Psoas muscle (tissue), 7 donors: ENCODE measurements at regions not wholly inside any gene's neighbourhood (a gene's known extent, or its start where the extent isn't known, plus 50 kb on each side); places are given as distances from the start of the nearest gene placed in this dataset.
A peak's percentile ranks its signal among the peaks of the same experiment; 100 is the strongest.

Source experiments
- ATAC-seq, 4 donors: fragments of 200-7000 bp; cut with Tn5 transposase; one replicate each; pipeline ENCODE4 v1.9.1; 2020; ENCODE audit warnings: moderate library complexity in 3 of 4, mild to moderate bottlenecking in 2 of 4
- DNase-seq, 2 donors: peaks; one replicate each; pipeline ENCODE4 v3.0.0-alpha.2; 2020
- H3K27ac ChIP-seq: fragments of 200-600 bp; one replicate; pipeline ENCODE4 v1.8.0; 2022
- H3K27me3 ChIP-seq, 3 donors: fragments of 200-600 bp in 1 of 3; one replicate each; pipeline versions ENCODE4 v1.6.1 to v1.8.0; 2013 to 2022; ENCODE audit warnings: low read length in 2 of 3, mild to moderate bottlenecking in 2 of 3, moderate library complexity in 1 of 3; ENCODE audit not compliant: insufficient read depth in 3 of 3
- H3K36me3 ChIP-seq, 2 donors: fragments of 200-600 bp in 1 of 2; one replicate each; pipeline versions ENCODE4 v1.6.1 to v1.8.0; 2013 to 2022; ENCODE audit warnings: low read depth in 1 of 2, mild to moderate bottlenecking in 1 of 2, moderate library complexity in 1 of 2; ENCODE audit not compliant: insufficient read depth in 1 of 2
- H3K4me1 ChIP-seq: fragments of 200-600 bp; one replicate; pipeline ENCODE4 v1.8.0; 2022
- H3K4me3 ChIP-seq: fragments of 200-600 bp; one replicate; pipeline ENCODE4 v1.8.0; 2022; ENCODE audit warnings: mild to moderate bottlenecking
- H3K9me3 ChIP-seq: fragments of 200-600 bp; one replicate; pipeline ENCODE4 v1.8.0; 2022
- WGBS, 3 donors: extraction: QIAGEN DNeasy Blood & Tissue Kit; methylation state at CpG; one replicate each; pipeline versions ENCODE4 v1.1.6 to v1.1.7; 2013; 5-methylcytosine and 5-hydroxymethylcytosine counted together
- intact Hi-C, 2 donors: fragments of 100-400 bp; cut with DNase I; formaldehyde crosslinking; loops; one replicate each; pipeline versions ENCODE4 v1.11.0 to v1.14.2; 2022
- TF ChIP-seq, protein P1 (sequence below): fragments of 200-600 bp; IDR thresholded peaks from one replicate; pipeline ENCODE4 v1.8.0; 2022; ENCODE audit warnings: antibody characterized with exemption
- donor health status: healthy with polysubstance abuse.
- donor health status: DM: no; HTN: no; CAD: no; lungs with moderate emphysema.
- donor health status: Bipolar disorder and iron deficiency.
- donor health status: healthy.
- donor health status: DM: yes; HTN: yes; CAD: no.
- donor health status: DM: no; HTN: no; CAD: no.
- donor health status: DM: yes; HTN: yes; CAD: no.

DNA sequence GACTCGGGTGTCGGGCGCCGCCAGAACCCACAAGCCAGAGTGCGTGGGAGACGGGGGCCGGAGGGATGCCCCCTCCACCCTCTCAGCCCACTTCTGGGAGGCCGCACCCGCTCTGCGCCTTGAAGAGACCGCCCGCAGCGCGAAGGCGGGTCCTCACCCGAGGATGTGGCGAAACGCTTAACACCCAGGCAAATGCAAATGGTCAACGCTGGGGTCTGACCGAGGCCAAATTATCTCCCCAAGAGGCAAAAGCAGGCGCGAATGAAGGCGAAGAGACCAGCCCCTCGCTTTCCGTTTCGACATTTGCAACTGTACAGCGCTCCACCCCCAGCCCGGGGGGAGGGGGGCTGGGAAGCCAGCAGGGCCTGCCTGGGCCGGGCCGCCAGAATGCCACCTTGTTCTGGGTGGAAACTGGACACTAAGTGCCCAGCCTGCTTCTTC, 137.7 kb upstream of the ZIC3 start:
- TF ChIP-seq, protein P1, sequence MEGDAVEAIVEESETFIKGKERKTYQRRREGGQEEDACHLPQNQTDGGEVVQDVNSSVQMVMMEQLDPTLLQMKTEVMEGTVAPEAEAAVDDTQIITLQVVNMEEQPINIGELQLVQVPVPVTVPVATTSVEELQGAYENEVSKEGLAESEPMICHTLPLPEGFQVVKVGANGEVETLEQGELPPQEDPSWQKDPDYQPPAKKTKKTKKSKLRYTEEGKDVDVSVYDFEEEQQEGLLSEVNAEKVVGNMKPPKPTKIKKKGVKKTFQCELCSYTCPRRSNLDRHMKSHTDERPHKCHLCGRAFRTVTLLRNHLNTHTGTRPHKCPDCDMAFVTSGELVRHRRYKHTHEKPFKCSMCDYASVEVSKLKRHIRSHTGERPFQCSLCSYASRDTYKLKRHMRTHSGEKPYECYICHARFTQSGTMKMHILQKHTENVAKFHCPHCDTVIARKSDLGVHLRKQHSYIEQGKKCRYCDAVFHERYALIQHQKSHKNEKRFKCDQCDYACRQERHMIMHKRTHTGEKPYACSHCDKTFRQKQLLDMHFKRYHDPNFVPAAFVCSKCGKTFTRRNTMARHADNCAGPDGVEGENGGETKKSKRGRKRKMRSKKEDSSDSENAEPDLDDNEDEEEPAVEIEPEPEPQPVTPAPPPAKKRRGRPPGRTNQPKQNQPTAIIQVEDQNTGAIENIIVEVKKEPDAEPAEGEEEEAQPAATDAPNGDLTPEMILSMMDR: no peak
- ATAC-seq (no peak), DNase-seq (peak in 1 of 2 donors; percentile 16)
- 0 to 21% (median 0%) methylated on average over 8 to 30 of the region's 30 CpGs for WGBS, 3 donors
- no peaks in the 10 kb centered on the region for H3K36me3 ChIP-seq
- H3K4me3 ChIP-seq: peak overlapping the region; percentile 61
- H3K9me3 ChIP-seq: no peaks in the 10 kb centered on the region
- intact Hi-C loops: no loop called here
- no peak overlapping the region for H3K27ac ChIP-seq
- peaks cover 0 to 82% (median 22%) of the 10 kb centered on the region in 3 donors for H3K27me3 ChIP-seq
- no peaks in the 10 kb centered on the region for H3K4me1 ChIP-seq

DNA sequence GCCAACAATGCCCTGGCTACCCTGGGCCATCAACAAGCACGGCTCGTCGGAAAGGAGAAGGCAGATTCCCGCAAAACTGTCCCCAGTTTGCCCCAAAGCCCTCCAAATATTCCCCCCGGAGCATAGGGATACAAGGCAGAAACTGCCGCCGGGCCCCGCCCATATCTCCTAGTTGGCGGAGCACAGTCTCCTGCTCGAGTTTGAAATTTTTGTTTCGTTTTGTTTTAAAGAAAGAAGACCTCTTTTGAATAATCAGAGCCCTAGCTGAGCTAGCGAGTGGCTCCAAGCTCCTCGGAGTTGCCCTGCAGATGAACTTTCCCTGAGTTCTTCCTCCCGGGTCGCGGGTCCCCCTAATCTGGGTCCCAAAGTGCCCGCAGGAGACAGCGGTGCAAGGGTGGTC, 138.1 kb upstream of the ZIC3 start:
- no peaks in the 10 kb centered on the region for H3K9me3 ChIP-seq
- WGBS, 3 donors: 0 to 28% (median 1%) methylated on average over 8 to 18 of the region's 18 CpGs
- intact Hi-C loops: no loop called here
- TF ChIP-seq, protein P1: no peak
- no peak for DNase-seq
- peaks cover 0 to 86% (median 22%) of the 10 kb centered on the region in 3 donors for H3K27me3 ChIP-seq
- ATAC-seq: no peak
- no peaks in the 10 kb centered on the region for H3K4me1 ChIP-seq
- no peaks in the 10 kb centered on the region for H3K36me3 ChIP-seq
- peak overlapping the region; percentile 61 for H3K4me3 ChIP-seq
- no peak overlapping the region for H3K27ac ChIP-seq

GRCh38 chrX:137427426-137427778, 138.5 kb upstream of the ZIC3 start:
- H3K4me1 ChIP-seq: no peaks in the 10 kb centered on the region
- 5 to 51% (median 7%) methylated on average over 17 to 20 of the region's 20 CpGs for WGBS, 3 donors
- peaks cover 0 to 86% (median 22%) of the 10 kb centered on the region in 3 donors for H3K27me3 ChIP-seq
- intact Hi-C loops: no loop called here
- ATAC-seq (no peak), DNase-seq (no peak)
- no peaks in the 10 kb centered on the region for H3K9me3 ChIP-seq
- TF ChIP-seq, protein P1: no peak
- no peaks in the 10 kb centered on the region for H3K36me3 ChIP-seq
- no peak overlapping the region for H3K27ac ChIP-seq
- H3K4me3 ChIP-seq: peak overlapping the region; percentile 61

GRCh38 chrX:137426695-137427425, 139.1 kb upstream of the ZIC3 start:
- ATAC-seq (no peak), DNase-seq (no peak)
- Histone ChIP-seq H3K9me3 (no peaks in the 10 kb centered on the region), H3K27ac (no peak overlapping the region), H3K27me3 (peaks cover 0 to 90% (median 22%) of the 10 kb centered on the region in 3 donors), H3K4me3 (peak overlapping the region; percentile 61), H3K4me1 (no peaks in the 10 kb centered on the region), H3K36me3 (no peaks in the 10 kb centered on the region)
- intact Hi-C loops: no loop called here
- TF ChIP-seq, protein P1: no peak
- 0 to 30% (median 3%) methylated on average over 22 to 37 of the region's 37 CpGs for WGBS, 3 donors

DNA sequence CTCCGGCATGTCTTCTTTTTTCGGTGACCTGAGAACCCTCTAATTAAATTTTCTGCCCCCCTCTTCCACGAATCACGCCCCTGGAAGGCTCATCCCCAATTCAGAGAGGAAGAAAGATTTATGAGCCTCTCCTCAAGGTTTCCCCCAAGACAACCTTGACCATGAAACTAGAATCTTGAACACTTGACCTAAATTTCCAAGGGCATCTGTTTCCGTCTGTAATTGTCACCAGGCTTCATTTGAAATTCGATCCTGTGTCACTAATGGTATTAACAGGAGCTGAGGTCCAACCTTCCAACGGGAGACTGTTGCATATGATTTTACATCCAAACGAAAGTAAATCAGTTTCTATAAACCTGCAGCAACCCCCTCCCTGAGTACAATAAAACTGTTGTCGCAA, 139.9 kb upstream of the ZIC3 start:
- H3K9me3 ChIP-seq: no peaks in the 10 kb centered on the region
- H3K4me1 ChIP-seq: no peaks in the 10 kb centered on the region
- no peak for DNase-seq
- no peak overlapping the region for H3K4me3 ChIP-seq
- ATAC-seq: no peak
- no peak overlapping the region for H3K27ac ChIP-seq
- 7 to 19% (median 10%) methylated on average over 9 of the region's 9 CpGs for WGBS, 3 donors
- intact Hi-C loops: no loop called here
- TF ChIP-seq, protein P1: no peak
- H3K36me3 ChIP-seq: no peaks in the 10 kb centered on the region
- H3K27me3 ChIP-seq: peaks cover 0 to 90% (median 22%) of the 10 kb centered on the region in 3 donors
